G401.6 (cell line): ENCODE measurements at regions not wholly inside any gene's neighbourhood (a gene's known extent, or its start where the extent isn't known, plus 50 kb on each side); places are given as distances from the start of the nearest gene placed in this dataset.
"Not testable (repeated sequence)": the region's sequence is repeated elsewhere in the genome, so short reads cannot be mapped to it uniquely, and the experiment has no call there.

ENCODE experiments used
- FAIRE-seq: peaks from 2 replicates; lab custom pipeline; 2012; peaks lifted over from hg19 to GRCh38; lab: Jason Lieb, UNC

GRCh38 chr2:8597559-8598225 is 84.2 kb upstream of the ID2 start:
- no peak for FAIRE-seq

GRCh38 chr2:8598295-8599165 is 83.3 kb upstream of the ID2 start:
- no peak for FAIRE-seq

GRCh38 chr2:8599421-8600242 is 82.2 kb upstream of the ID2 start:
- FAIRE-seq: no peak

GRCh38 chr2:8600456-8600855 is 81.4 kb upstream of the ID2 start:
- FAIRE-seq: no peak

GRCh38 chr2:8602809-8603208 is 79.0 kb upstream of the ID2 start:
- no peak for FAIRE-seq

GRCh38 chr2:8603356-8603755 is 78.5 kb upstream of the ID2 start:
- FAIRE-seq: not testable (repeated sequence)

- FAIRE-seq: no peak
These were observed 77.6 kb upstream of the ID2 start for GRCh38 chr2:8604262-8604661.

GRCh38 chr2:8605351-8606065 is 76.3 kb upstream of the ID2 start:
- FAIRE-seq: no peak

- no peak for FAIRE-seq
These were observed 75.6 kb upstream of the ID2 start for GRCh38 chr2:8606226-8606625.

- no peak for FAIRE-seq
These were observed 75.0 kb upstream of the ID2 start for GRCh38 chr2:8606649-8607550.

GRCh38 chr2:8607606-8608005 is 74.2 kb upstream of the ID2 start:
- FAIRE-seq: no peak

- no peak for FAIRE-seq
These were observed 73.4 kb upstream of the ID2 start for GRCh38 chr2:8608411-8608954.

- no peak for FAIRE-seq
These were observed 72.5 kb upstream of the ID2 start for GRCh38 chr2:8609357-8609811.

GRCh38 chr2:8610775-8611174 is 71.1 kb upstream of the ID2 start:
- not testable (repeated sequence) for FAIRE-seq

- FAIRE-seq: no peak
These were observed 70.6 kb upstream of the ID2 start for GRCh38 chr2:8611246-8611645.

- FAIRE-seq: no peak
These were observed 70.2 kb upstream of the ID2 start for GRCh38 chr2:8611700-8612099.

GRCh38 chr2:8612734-8613179 is 69.1 kb upstream of the ID2 start:
- no peak for FAIRE-seq

GRCh38 chr2:8613207-8613999 is 68.5 kb upstream of the ID2 start:
- FAIRE-seq: not testable (repeated sequence)

GRCh38 chr2:8614646-8615045 is 67.2 kb upstream of the ID2 start:
- no peak for FAIRE-seq

GRCh38 chr2:8615252-8615575 is 66.6 kb upstream of the ID2 start:
- FAIRE-seq: no peak
